ENCODE measurements at regions not wholly inside any gene's neighbourhood (a gene's known extent, or its start where the extent isn't known, plus 50 kb on each side); places are given as distances from the start of the nearest gene placed in this dataset.
"Not testable (repeated sequence)": the region's sequence is repeated elsewhere in the genome, so short reads cannot be mapped to it uniquely, and the experiment has no call there.

DNA sequence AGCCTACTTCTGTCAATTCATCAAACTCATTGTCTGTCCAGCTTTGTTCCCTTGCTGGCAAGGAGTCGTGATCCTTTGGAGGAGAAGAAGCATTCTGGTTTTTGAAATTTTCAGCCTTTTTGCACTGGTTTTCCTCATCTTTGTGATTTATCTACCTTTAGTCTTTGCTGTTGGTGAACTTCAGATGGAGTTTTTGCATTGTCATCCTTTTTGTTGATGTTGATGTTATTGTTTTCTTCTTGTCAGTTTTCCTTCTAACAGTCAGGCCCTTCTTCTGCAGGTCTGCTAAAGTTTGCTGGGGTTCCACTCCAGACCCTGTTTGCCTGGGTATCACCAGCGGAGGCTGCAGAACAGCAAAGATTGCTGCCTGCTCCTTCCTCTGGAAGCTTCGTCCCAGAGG is 52.2 kb upstream of the KCNAB1 start:
- peaks cover 17% of the 10 kb centered on the region for H3K27me3 Mint-ChIP-seq
- H3K9me3 ChIP-seq (ENCODE audit: control insufficient read depth, low read length, poor library complexity, severe bottlenecking); H3K36me3 Mint-ChIP-seq (ENCODE audit: low read depth); H3K27ac Mint-ChIP-seq; H3K4me1 Mint-ChIP-seq; ATAC-seq; H3K4me3 Mint-ChIP-seq; DNase-seq: not testable (repeated sequence)

DNA sequence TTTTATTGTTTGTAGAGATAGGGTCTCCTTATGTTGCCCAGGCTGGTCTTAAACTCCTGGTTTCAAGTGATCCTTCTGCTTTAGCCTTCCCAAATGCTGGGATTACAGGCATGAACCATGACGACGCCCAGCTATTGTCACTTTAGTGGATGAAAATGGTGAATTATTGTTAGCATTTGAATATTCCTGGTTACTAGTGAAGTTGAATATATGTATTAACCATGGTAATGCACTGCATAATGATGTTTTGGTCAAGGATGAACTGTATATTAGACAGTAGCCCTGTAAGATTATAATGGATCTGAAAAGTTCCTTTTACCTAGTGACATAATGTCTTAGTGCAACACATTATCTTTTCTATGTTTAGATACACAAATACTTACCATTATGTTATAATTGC is 50.4 kb upstream of the KCNAB1 start:
- H3K4me3 Mint-ChIP-seq = no peak overlapping the region
- DNase-seq (no peak), ATAC-seq (no peak)
- H3K9me3 ChIP-seq (ENCODE audit: control insufficient read depth, low read length, poor library complexity, severe bottlenecking) = no peaks in the 10 kb centered on the region
- peaks cover 29% of the 10 kb centered on the region for H3K27me3 Mint-ChIP-seq
- H3K4me1 Mint-ChIP-seq = no peaks in the 10 kb centered on the region
- no peaks in the 10 kb centered on the region for H3K36me3 Mint-ChIP-seq (ENCODE audit: low read depth)
- H3K27ac Mint-ChIP-seq = no peak overlapping the region
